GOT3 (cell line): ENCODE measurements at regions not wholly inside any gene's neighbourhood (a gene's known extent, or its start where the extent isn't known, plus 50 kb on each side); places are given as distances from the start of the nearest gene placed in this dataset.
"Not testable (repeated sequence)": the region's sequence is repeated elsewhere in the genome, so short reads cannot be mapped to it uniquely, and the experiment has no call there.

Experiments used
- DNase-seq: peaks from one replicate; lab custom pipeline; 2025; ENCODE audit warnings: mixed read lengths; lab: John Stamatoyannopoulos, UW

- DNase-seq = no peak
Measured at GRCh38 chr6:27136978-27137814, 110.3 kb upstream of the PRSS16 start.

GRCh38 chr6:27138406-27138805 lies 109.1 kb upstream of the PRSS16 start:
- DNase-seq = no peak

GRCh38 chr6:27138837-27139755 lies 108.4 kb upstream of the PRSS16 start:
- DNase-seq = no peak

- no peak for DNase-seq
Measured at GRCh38 chr6:27139756-27140579, 107.5 kb upstream of the PRSS16 start.

- DNase-seq = no peak
Measured at GRCh38 chr6:27140999-27141528, 106.4 kb upstream of the PRSS16 start.

GRCh38 chr6:27141529-27142015 lies 105.9 kb upstream of the PRSS16 start:
- no peak for DNase-seq

GRCh38 chr6:27143020-27143388 lies 104.5 kb upstream of the PRSS16 start:
- not testable (repeated sequence) for DNase-seq

GRCh38 chr6:27143474-27144026 lies 104.0 kb upstream of the PRSS16 start:
- no peak for DNase-seq

GRCh38 chr6:27144740-27145079 lies 102.8 kb upstream of the PRSS16 start:
- DNase-seq = no peak

- DNase-seq = no peak
Measured at GRCh38 chr6:27145731-27146455, 101.6 kb upstream of the PRSS16 start.

GRCh38 chr6:27146456-27146705 lies 101.1 kb upstream of the PRSS16 start:
- not testable (repeated sequence) for DNase-seq

GRCh38 chr6:27146706-27147505 lies 100.6 kb upstream of the PRSS16 start:
- DNase-seq = peak; percentile 88

GRCh38 chr6:27148404-27148795 lies 99.1 kb upstream of the PRSS16 start:
- no peak for DNase-seq

- no peak for DNase-seq
Measured at GRCh38 chr6:27149150-27149549, 98.4 kb upstream of the PRSS16 start.

GRCh38 chr6:27154696-27155095 lies 92.8 kb upstream of the PRSS16 start:
- no peak for DNase-seq

GRCh38 chr6:27156874-27157458 lies 90.5 kb upstream of the PRSS16 start:
- no peak for DNase-seq

- DNase-seq = no peak
Measured at GRCh38 chr6:27157459-27158315, 89.8 kb upstream of the PRSS16 start.

- DNase-seq = no peak
Measured at GRCh38 chr6:27158316-27158643, 89.2 kb upstream of the PRSS16 start.

GRCh38 chr6:27159725-27160124 lies 87.8 kb upstream of the PRSS16 start:
- no peak for DNase-seq
